MV-4-11 (cell line): ENCODE measurements at regions not wholly inside any gene's neighbourhood (a gene's known extent, or its start where the extent isn't known, plus 50 kb on each side); places are given as distances from the start of the nearest gene placed in this dataset.

Experiments used
- DNase-seq: peaks from one replicate; lab custom pipeline; 2025; lab: John Stamatoyannopoulos, UW

DNA sequence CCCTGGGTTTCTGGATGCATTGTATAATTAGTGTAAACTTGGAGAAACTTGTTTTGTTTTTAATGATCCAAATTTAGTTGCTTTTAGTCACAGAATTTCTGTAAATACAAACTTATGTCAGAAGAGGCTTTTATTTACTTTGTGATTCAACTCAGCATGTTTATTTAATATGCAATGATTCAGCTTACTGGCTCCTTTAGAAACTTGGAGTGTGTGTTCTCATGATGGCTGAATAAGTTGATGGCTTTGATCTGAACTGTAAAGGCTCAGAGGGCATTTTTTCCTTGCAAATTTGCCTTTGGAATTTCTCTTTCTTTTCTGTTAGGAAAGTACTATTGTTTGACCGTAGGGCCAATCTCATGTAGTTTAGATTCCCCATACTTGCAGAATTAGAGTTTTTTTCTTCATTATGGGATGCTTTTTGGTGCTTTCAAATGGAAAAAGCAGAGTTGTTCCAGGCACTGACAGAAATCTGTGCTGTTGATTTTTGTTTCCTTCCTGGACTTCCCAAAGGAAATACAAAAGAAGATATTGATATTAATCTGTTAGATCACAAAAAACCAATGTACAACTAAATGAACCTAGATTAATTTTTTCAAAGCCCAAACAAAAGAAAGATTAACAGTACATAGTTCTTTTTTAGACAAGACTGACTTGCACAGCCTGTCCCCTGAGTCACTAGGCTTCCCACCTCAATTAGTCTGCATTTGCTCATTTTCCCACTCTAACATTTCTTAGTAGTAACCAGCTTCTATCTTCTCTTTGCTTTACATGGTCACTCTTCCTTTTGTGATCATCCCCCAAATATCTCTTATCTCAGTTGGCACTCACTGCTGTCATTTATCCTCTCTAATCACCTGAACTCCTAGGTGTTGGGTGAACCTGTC lies 96.8 kb upstream of the AGR3 start:
- DNase-seq: no peak

DNA sequence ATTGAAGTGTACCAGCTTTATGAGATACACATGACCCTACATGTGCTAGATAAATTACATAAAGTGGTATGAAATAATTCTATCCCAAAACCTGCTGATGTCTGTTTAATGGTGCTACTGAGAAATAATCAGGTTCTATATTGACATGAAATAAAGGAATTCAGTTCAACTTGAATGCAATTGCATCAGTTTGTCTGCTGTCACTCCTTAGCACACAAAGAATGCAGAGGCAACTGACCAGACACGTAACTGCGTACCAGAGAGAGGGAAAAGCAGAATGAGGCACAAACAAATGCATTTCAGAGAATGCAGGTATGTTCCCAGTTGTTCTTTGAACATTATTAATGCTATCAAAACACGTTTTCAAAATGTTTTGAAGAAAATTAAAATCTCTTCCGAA lies 98.8 kb upstream of the AGR3 start:
- DNase-seq: no peak

DNA sequence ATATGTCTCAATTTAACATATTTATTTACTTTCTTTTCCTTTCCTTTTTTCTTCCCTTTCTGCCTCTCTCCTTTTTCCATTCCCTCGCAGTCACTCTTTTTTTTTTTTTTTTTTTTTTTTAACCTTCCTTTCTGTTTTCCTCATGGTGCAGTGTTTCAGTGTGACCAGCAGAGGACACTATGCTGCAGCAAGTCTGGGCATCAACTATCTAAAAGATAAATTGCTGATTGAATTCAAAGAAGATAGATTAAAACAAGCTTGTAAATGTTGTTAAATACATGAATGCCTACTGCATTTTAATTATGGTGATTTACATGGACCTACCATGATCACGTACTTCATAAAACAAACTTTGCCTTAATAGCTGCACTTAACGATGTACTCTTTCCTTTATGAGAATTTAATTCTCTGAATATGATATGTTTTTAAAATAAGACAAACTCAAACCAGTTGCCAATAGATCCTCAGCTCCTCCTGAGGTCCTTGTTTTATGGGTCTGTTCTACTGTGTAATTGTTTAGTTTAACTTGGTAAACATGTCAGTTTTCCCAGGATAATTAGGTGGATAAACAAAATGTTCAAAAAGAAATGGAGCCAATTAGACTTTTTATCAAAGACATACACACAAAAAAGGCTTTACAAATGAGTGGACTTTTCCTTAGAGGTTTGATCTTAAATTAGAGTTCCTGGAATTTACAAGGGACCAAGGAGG lies 101.0 kb upstream of the AGR3 start:
- peak; percentile 31 for DNase-seq

DNA sequence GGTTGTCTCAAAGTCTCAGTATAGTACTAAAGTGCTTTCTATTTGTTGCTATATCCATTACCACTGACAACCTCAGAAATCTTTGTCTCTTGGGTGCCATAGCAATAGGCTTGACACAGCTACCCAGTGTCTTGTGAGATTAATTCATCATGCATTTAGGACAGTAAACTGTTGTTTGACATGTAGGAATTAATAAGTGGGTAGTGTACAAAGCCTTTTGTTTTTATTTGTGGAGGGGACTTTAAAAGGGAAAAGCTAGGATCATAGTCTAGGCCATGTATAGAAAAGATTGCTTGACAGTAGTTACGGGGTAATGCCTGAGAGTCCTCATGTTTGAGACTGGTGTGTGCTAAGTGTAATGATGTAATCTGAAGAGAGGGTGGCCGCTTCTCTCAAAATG lies 102.6 kb upstream of the AGR3 start:
- no peak for DNase-seq

DNA sequence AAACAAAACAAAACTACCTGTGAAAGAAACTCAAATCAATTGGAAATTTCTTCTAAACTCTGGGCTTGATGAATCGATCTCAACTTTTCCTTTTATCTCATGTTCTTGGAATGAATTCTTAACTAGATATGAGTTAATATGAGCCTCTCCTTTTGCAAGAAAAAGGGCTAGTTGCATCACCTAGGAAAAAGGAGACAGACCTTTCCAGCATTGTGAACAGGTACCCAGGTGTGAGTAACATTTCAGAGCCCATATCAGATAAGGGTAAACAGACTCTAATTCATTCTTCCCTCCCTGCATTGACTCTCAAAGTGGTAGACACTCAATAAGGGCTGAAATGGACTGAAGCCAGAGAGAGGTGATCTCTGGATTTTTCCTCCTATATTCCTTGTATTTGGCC lies 103.8 kb upstream of the AGR3 start:
- no peak for DNase-seq

DNA sequence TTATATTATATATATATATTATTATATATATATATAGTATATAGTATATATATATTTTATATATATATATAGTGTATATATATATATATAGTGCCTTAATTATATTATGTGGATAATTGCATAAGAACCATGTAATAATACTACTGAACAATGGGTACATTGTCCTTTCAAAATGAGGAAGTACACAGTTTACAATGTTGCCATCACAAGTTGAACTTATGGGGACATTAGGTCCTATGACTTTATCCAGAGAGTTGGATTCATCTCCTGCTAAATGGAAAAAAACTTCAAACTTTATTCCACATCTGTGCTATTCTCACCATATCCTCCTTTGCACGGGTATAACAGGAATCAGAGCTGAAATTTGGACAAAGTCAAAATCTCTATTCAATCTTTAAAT lies 105.0 kb upstream of the AGR3 start:
- peak; percentile 26 for DNase-seq

DNA sequence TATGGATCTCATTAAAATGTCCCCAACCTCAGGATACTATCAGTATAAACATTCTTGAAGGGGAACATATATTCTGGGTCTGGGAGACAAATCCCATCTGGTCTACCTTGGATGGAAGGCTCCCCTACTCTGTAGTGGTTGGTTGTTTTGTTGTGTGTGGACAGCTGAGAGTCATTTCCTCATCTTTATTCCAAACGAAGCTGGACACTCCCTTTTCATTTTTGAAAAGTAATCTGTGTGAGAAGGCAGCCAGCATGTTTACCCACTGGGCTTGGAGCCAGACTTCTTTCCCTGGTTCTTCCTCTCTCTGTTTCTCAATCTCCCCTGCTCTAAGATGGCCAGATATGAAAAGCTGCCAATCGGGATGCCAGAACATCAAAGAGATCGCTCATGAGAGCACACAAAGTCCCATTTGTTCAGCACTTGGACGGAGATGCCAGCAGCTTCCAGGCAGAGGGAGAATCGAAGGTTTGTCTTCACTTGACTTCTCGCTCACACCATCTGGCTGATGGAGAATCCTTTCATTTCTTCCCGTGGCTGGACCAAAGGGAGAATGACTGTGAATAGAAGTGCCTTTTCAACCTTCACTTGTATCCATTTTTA lies 108.1 kb upstream of the AGR3 start:
- DNase-seq: peak; percentile 36

DNA sequence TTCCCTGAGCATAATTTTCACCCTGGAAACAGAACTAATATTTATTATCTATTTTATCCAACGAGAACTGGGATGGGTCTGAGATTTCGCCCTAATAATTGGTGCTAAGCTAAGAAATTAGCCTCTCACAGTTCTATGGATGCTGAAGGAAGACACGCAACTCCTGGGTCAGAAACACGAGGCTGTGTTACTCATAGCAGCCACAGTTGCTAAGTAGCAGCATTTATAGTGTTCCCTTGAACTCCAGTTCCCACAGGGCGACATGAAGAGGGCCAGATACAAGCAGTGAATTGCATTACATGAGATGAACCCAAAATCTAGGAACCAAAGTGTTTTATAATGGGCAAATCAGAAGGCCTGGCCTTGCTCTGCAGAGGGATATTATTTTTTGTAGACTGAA lies 109.8 kb upstream of the AGR3 start:
- no peak for DNase-seq

DNA sequence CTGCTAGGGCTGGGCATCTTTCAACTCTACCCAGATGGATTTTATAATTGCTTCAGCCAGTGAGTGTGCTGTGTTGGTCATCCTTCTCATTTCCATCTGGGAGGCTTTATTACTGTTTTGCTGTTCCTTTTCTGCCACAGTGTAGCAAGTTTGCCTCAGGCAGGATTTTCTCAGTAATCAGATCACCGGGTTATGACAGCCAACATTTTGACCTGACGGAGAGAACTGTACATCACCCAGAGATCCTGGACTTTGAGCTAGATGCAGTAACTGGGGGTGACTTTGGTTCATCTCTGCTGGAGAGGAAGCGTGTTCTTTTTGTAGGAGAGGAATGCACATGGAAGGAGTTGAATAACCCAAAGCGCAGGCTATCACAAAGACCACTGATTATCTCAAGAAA lies 111.8 kb upstream of the AGR3 start:
- DNase-seq: no peak

DNA sequence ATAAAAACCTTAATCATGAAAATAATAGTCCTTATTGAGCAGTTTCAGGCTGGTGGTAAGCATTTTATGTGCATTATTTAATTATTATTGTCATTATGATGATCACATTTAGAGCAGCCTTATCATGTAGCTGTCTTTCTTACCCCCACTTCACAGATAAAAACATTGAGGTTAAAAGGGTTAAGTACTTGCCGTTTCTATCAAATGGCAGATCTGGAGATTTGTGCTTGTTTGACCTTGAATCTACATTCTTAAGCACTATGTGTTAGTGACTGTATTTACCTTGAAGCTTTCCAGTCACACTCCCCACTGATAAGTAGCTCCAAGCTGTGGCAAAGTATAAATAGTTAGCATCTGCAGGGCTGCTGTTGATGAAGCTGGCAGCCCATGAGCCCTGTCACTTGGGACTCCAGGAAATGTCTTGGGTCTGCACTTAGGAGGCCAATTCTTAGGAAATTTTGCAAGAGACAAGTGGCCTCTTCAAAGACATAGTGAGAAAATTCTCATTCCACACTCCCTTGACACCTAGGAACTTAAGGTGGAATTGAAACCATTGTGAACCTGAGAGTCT lies 116.8 kb upstream of the AGR3 start:
- no peak for DNase-seq

DNA sequence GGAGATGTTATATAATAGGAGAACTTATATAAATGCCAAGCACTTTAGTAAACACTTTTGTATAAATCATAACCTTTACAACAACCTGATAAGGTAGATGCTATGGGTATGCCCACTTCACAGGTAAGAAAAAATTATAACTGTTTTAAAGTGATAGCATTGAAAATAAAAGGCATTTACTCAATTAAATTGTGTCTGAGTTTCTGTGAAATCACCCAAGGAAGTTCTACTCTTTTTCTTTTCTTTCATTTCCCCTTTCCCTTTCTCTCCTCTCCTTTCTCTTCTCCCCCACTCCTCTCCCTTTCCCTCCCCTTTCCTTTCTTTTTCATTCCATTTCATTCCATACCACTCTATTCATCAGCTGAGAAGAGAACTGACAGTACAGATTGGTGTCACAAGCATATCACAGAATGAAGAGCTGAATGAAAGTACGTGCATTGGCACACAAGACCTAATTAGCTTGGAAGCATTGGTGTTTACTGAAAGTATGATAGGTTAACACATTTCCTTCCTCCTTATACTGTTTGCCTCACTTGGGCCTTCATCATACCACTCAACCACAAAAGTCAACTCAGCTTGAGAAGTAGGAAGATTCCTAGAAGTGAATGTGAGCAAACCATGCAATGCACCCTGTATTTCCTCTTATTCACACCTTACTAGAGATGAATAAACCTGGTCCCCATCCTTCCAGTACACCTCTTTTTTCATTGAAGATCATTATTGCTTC lies 117.9 kb upstream of the AGR3 start:
- DNase-seq: peak; percentile 88

DNA sequence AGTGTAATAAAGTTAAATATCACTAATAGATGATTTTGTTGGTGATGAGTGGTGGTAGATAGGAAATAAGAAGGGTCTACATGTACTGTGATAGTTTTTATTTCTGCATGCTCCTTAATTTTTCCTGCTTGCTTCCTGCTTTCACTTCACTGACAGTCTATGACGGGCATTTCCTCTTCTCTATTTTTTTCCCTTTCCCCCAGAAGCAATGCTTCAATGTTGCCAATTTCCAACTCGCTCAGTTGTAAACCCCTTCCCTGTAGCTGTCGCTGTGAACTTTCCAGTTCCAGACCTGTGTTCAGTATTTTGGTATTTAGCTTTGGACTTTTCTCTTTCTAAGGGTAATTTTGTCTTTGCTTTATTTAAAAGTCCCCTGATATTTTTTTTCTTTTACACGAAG lies 123.5 kb upstream of the AGR3 start:
- DNase-seq: peak; percentile 32

DNA sequence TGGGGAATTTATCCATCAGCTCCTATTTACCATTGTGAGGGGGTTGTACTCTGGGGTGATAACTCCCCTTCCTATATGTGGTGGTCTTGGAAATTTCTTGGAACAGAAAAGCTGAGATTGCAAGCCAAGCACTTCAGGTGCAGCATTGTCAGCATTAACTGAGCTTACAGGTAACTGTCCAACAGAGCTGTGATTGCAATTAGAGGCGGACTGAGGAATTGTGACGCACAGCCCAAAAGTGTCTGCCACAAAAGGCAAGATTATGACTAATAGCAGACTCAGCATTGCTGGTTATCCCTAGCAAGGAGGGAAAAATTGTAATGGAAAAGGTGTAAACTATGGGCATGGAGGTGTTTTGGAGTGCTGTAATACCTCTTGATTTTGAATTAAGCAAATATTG lies 126.1 kb upstream of the AGR3 start:
- no peak for DNase-seq

DNA sequence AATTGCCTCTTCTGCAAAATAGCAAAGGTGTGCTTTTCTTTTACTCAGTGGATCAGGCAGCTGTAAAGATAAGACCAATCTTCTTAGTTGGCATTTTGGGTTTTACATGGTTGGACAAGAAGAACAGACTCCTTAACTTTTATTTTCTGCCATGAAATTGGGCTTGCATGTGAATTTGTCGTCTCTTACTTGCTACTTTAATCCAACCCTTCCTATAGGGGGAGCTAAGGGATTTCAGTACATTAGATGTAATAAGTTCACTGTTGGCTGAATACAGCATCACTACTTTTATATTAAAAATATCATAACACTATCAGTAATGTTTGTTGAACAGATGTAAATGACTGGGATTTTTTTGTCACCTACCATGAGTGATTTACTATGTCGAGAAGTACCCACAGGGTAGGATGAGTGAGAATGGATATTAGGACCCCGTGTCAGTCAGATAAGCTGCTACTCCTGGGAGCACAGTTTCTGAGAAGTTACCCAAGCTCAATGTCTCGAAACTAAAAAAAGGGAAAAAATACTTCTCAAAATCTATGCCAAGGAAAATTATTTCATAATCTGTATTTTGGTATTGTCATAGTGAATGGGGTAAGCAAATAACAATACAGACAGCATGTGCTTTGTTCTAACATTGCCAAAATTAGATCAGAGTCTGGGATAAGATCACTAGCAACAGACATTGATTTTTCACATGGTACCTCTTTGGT lies 127.4 kb upstream of the AGR3 start:
- DNase-seq: peak; percentile 68

DNA sequence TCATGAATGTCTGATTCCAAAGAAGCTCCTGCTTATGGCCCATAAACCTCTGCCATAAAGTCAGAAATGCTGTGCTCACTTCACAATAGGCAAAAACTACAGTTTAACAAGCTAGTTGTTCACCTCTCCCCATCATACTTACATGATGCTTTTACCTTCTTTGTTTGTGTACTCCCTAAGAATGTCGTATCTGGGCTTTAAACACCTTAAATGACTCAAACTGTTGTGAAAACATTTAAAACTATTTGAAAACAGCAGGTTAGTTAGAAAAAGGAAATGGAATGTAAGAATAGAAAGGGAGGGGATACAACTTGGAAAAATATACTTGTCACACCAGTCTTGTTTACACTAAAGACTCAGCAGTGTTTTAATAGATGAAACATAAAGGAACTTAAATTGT lies 128.2 kb upstream of the AGR3 start:
- no peak for DNase-seq

DNA sequence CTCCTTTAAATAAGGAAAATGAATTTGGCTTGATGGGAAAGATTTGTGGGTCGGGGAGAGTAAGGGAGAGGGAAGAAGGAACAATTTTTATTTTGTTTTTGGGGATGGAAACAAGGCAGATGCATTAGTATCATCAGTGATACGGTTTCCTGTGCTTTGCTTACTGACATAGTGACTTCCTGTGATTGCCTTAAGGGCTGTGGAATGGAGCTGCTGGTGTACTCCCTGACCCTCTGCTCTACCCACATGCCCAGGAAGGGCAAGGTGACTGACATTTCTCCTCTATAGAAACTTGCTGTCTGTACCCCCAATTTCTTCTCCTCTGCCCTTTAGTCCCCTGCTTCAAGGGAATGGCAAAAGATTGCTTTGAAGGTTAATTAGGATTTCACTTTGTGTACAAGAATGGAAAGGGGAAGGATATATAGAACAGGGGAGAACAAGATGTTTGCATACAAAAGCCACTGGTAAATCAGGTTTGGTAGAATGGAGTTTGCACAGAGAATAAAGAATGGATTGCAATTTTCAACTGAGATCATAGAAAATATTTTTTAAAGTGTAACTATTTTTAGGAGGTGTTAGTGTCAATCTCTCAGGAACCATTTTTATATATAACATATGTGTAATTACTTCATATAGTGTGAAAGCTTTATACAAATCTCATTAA lies 129.0 kb upstream of the AGR3 start:
- no peak for DNase-seq

DNA sequence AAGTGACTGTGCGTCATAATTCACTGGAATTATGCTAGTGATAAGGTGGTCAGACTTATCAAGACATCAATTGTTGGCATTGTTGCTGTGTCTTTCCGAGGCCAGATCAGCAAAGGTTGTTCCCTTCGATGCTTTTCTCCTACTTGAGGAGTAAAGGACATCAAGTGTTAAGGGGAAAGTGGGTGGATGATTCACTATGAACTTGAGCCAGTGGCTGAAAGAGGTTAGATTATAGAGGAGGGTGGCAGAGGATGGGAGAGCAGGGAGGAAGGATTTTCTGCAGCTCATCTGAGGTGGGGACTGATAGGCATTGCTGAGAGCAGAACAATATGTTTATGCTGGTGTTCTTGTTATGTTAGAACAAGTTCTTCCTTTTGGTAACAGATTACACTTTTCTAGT lies 131.4 kb upstream of the AGR3 start:
- no peak for DNase-seq

DNA sequence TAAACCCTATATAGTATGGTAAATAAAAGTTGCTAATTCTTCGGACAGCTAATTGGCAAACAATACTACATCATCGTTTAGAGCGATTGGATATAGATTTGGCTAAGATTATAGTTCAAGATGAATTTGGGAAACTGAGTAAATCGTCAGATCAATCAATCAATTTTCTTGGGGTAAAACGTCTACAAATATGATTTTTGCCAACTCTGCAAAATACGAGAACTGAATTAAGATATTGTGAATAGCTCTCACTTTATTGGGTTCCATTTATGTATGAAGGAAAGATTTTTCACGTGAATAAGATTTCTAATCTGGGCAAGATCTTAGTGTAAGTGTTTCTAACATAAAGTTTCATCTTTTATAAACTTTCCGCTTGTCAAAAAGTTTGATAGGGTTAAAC lies 132.9 kb upstream of the AGR3 start:
- no peak for DNase-seq

DNA sequence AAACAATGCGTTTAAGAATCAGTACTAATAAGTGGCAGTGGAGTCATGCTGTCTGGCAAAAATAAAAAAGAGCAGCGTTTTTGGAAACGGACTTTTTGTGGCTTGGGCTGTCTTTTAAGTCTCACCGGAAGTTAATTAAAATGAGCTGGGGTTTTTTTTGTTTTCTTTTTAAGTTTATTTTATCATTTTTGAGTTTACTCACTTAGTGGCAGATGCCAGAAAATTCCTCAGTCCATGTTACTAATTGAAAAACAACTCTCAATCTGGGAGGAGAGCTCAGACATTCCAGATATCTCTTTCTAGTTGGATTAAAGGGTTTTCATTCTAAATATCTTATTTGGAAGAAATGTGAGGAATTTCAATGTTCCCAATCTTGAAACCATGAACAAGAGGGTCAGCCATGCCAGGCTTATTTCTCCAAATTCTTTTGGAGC lies 133.8 kb upstream of the AGR3 start:
- DNase-seq: no peak

DNA sequence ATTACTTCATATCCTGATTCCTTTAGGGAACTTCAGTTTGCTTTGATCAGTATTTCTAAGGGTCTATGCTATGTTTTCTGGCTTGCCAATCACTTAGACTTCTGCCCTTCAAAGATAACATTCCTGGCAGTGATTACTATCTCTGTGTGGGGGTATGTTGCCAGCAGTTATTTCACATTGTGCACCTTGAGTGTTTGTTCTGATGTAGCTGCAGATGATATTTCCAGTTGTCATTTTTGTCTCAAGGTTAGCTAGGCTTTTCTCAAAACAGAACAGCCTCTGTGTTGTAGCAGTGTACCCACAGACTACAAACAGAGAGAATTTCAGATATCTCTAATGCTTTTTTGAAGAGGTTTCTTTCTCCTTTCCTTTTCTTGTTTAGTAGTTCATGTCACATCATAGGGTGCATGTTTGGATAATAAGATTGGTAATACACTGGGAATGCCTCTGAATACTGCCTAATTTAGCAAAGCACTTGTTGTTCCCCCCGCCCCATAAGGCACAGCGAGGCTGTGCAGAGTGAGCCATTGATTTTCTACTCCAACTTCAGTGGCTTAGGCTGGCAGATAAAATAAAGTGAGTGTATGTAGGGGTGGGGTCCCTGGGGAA lies 134.7 kb upstream of the AGR3 start:
- no peak for DNase-seq
